GM13976 (cell line): ENCODE measurements at regions not wholly inside any gene's neighbourhood (a gene's known extent, or its start where the extent isn't known, plus 50 kb on each side); places are given as distances from the start of the nearest gene placed in this dataset.
"Not testable (repeated sequence)": the region's sequence is repeated elsewhere in the genome, so short reads cannot be mapped to it uniquely, and the experiment has no call there.

Experiments used
- DNase-seq: peaks from one replicate; pipeline ENCODE4 v3.0.0; 2012; ENCODE audit warnings: low spot score
- in situ Hi-C: fragments of 300-500 bp; cut with MboI; formaldehyde crosslinking; loops from one replicate; pipeline ENCODE4 v1.12.0; 2022; ENCODE audit warnings: low sequenced_read_pairs, mixed read lengths, inconsistent platforms; ENCODE audit not compliant: unreplicated experiment
- TF ChIP-seq, protein P1 (sequence below): IDR thresholded peaks from 2 replicates; pipeline ENCODE4 v1.5.1; 2012; ENCODE audit warnings: borderline replicate concordance, mild to moderate bottlenecking; ENCODE audit not compliant: insufficient read depth; ENCODE audit errors: extremely low read depth, missing control alignments, control extremely low read depth

DNA sequence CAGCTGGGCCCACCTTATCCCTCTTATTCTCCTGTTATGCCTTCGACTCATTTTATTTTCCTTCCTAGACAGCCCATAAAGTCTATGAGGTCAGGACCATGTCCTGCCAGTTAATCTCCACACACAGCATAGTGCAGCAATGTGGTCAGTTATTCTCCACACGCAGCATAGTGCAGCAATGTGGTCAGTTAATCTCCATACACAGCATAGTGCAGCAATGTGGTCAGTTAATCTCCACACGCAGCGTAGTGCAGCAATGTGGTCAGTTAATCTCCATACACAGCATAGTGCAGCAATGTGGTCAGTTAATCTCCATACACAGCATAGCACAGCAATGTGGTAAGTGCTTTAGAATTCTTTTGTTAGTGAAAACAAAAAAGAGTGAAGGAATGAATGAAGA lies 77.8 kb downstream of the TEX36 start:
- in situ Hi-C loops, result no loop called here
- no peak for DNase-seq

DNA sequence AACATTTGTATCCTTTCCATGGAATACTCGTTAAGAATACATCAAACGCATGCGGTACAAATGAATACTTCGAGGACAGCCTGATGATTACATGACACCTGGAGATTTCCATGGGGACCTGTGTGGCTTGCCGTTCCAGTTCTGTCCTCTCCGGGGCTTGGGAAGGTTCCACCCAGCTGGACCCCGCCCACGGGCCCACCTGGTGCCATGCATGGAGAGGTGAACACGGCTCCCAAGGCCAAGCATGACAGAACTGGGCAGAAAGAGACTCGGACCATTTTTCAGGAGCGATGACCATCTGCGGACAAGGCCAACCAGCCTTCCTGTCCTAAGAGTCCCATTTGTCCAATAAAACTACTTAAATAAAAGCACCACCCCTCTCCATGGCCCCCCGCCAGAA lies 80.1 kb downstream of the TEX36 start:
- in situ Hi-C loops, result no loop called here
- DNase-seq, result no peak
- TF ChIP-seq, protein P1, sequence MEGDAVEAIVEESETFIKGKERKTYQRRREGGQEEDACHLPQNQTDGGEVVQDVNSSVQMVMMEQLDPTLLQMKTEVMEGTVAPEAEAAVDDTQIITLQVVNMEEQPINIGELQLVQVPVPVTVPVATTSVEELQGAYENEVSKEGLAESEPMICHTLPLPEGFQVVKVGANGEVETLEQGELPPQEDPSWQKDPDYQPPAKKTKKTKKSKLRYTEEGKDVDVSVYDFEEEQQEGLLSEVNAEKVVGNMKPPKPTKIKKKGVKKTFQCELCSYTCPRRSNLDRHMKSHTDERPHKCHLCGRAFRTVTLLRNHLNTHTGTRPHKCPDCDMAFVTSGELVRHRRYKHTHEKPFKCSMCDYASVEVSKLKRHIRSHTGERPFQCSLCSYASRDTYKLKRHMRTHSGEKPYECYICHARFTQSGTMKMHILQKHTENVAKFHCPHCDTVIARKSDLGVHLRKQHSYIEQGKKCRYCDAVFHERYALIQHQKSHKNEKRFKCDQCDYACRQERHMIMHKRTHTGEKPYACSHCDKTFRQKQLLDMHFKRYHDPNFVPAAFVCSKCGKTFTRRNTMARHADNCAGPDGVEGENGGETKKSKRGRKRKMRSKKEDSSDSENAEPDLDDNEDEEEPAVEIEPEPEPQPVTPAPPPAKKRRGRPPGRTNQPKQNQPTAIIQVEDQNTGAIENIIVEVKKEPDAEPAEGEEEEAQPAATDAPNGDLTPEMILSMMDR, result no peak

More for the DNA sequence above, 77.8 kb downstream of the TEX36 start:
- TF ChIP-seq, protein P1, result no peak

DNA sequence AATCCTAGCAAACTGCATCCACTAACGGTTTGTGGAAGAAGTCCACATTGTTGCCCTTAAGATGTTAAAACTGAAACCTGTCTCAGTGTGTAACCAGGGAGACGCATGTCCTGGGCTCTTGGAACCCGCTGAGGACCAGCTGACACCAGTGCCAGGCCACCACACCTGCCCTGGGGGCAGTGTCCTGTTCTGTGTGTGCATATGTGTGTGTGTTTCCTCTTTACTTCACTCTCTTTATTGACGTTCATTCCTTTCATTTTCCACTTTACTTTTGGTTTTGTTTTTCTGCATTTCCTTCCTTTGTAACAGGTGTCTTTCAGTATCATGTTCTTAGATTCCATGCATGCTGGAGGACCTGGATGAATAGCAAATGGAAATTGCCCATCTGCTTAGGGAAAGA lies 83.8 kb downstream of the TEX36 start:
- no peak for DNase-seq
- in situ Hi-C loops, result no loop called here
- TF ChIP-seq, protein P1, result no peak

DNA sequence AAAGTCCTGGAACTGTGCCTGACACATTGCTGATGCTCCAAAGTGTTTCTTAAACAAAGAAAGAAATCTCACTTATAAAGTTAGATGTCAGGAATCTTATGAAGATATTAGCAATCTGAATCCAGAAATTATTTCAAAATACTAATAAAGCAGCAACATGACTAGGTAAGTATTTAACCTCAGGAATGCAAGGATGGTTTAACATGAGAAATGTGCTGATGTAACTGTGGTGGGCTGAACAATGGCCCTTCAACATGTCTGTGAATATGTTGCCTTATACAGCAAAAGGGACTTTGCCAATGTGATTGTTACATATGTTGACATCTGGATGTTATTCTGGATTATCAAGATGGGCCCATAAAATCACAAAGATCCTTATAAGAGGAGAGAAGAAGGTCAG lies 87.1 kb downstream of the TEX36 start:
- TF ChIP-seq, protein P1, result no peak
- no peak for DNase-seq
- in situ Hi-C loops, result no loop called here

DNA sequence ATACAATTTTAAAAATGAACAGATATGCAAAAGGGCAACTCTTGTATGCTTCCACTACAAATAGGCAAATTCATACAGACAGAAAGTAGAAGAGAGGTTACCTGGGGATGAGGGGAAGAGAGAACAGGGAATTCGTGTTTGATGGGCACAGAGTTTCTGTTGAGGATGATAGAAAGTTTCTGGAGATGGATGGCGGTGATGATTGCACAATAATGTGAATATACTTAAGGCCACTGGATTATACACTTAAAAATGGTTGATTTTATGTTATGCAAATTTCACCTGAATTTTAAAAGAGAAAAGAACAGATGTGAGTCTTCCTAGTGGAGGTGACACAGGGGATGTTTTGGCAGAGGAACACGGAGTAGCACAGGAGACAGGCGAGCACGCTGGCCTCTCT lies 89.3 kb downstream of the TEX36 start:
- TF ChIP-seq, protein P1, result no peak
- in situ Hi-C loops, result no loop called here

DNA sequence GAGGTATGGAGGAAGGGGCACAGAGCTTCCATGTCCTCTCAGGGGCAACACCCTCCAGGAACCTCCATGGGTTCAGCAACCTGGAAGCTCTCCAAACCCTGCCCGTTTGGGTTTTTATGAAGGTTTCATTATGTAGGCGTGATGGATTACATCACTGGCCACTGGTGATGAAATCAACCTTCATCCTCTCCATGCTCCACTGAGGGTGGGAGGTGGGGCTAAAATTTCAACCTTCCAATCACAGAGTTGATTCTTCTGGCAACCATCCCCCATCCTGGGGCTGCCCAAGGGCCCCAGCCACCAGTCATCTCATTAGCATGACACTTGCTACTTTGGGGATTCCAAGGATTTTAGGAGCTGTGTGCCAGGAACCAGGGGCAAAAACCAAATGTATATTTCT lies 90.1 kb downstream of the TEX36 start:
- DNase-seq, result no peak
- TF ChIP-seq, protein P1, result no peak
- in situ Hi-C loops, result no loop called here

More for the DNA sequence above, 89.3 kb downstream of the TEX36 start:
- DNase-seq, result no peak

DNA sequence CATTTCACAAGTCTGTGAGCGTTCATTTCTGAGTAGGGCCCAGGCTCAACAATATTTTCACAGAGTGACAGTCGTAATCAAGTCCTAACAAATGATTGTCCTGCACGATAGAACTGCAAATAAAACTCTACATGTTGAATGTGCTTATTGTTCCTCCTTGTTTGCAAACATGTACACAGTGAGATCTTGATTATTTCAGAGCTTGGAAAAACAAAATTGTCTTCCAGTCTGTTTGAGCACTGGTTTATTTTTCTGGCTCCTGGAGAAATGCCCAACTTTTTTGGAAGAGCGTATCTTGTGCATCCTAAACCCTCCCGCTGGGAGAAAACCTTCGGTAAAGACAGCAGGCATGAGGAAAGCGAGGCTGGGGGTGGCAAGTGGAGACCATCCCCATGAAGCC lies 91.1 kb downstream of the TEX36 start:
- TF ChIP-seq, protein P1, result no peak
- in situ Hi-C loops, result no loop called here
- DNase-seq, result no peak

DNA sequence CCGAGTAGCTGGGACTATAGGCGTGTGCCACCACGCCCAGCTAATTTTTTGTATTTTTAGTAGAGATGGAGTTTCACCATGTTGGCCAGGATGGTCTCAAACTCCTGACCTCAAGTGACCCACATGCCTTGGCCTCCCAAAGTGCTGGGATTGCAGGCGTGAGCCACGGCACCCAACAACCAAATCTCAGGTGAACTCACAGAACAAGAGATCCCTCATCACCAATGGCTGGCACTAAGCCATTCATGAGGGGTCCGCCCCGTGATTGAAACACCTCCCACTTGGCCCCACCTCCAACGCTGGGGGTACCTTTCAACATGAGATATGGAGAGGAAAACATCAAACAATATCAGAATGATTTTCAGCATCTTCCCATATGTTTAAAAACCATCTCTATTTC lies 94.2 kb downstream of the TEX36 start:
- DNase-seq, in situ Hi-C loops: not testable (repeated sequence)
